NB4 (cell line): ENCODE measurements at regions not wholly inside any gene's neighbourhood (a gene's known extent, or its start where the extent isn't known, plus 50 kb on each side); places are given as distances from the start of the nearest gene placed in this dataset.

Source experiments
- DNase-seq: peaks from one replicate; pipeline ENCODE4 v3.0.0; 2010; ENCODE audit warnings: low read depth
- H3K4me3 ChIP-seq: one replicate; pipeline ENCODE4 v1.5.1; 2011; ENCODE audit warnings: mild to moderate bottlenecking, low read depth, low read length, moderate library complexity
- MYC ChIP-seq: IDR thresholded peaks from 2 replicates; pipeline ENCODE4 v1.6.1; 2011; ENCODE audit warnings: low read depth, low read length
- POLR2A ChIP-seq: IDR thresholded peaks from 2 replicates; pipeline ENCODE4 v1.6.1; 2011; ENCODE audit warnings: mild to moderate bottlenecking; ENCODE audit not compliant: insufficient read length; ENCODE audit errors: extremely low read depth
- TF ChIP-seq, protein P1 (sequence below): IDR thresholded peaks from one replicate; pipeline ENCODE4 v1.5.1; 2012; ENCODE audit warnings: low read depth, low read length
- TF ChIP-seq, protein P2 (sequence below): IDR thresholded peaks from 2 replicates; pipeline ENCODE4 v1.6.1; 2011; ENCODE audit warnings: low read depth, low read length

DNA sequence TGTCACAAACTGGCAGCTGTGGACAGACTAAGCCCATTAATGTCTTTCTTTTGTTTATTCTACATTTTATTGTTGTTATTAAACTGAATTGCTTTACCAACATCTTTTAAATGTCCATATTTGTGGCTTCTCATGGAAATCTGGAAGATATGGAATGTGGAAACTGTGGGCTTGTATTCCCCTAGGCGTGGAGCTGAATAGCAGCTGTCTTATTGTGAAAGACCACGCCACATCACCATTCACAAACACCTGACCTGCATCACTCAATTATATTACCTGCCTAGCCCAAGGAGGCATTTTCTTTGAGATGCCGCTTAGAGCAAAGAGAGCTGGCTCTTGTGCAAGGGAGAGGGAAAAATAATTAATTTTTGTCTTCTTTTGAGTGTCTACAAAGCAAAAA lies 96.9 kb upstream of the GPRIN3 start:
- H3K4me3 ChIP-seq, result no peak overlapping the region
- no peak for DNase-seq
- TF ChIP-seq MYC (no peak), POLR2A (no peak)
- TF ChIP-seq, protein P1, sequence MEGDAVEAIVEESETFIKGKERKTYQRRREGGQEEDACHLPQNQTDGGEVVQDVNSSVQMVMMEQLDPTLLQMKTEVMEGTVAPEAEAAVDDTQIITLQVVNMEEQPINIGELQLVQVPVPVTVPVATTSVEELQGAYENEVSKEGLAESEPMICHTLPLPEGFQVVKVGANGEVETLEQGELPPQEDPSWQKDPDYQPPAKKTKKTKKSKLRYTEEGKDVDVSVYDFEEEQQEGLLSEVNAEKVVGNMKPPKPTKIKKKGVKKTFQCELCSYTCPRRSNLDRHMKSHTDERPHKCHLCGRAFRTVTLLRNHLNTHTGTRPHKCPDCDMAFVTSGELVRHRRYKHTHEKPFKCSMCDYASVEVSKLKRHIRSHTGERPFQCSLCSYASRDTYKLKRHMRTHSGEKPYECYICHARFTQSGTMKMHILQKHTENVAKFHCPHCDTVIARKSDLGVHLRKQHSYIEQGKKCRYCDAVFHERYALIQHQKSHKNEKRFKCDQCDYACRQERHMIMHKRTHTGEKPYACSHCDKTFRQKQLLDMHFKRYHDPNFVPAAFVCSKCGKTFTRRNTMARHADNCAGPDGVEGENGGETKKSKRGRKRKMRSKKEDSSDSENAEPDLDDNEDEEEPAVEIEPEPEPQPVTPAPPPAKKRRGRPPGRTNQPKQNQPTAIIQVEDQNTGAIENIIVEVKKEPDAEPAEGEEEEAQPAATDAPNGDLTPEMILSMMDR, result no peak
- TF ChIP-seq, protein P2, sequence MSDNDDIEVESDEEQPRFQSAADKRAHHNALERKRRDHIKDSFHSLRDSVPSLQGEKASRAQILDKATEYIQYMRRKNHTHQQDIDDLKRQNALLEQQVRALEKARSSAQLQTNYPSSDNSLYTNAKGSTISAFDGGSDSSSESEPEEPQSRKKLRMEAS, result no peak

DNA sequence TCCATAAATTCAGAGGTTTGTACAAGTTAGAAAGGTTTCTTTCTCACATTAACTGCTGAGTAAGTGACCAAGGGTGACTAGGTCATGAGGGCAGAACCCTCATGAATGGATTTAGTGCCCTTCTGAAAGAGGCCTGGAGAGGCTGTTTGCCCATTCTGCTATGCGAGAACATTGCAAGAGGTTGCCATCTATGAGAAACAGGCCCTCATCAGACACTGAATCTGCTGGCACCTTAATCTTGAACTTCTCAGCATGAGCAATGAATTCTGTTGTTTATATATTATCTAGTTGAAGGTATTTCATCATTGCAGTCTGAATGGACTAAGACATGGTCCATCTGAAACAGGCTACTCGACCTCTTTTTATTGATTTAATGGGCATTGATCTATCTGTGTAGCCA lies 96.2 kb upstream of the GPRIN3 start:
- TF ChIP-seq, protein P1, result no peak
- TF ChIP-seq, protein P2, result no peak
- TF ChIP-seq MYC (no peak), POLR2A (no peak)
- no peak overlapping the region for H3K4me3 ChIP-seq
- DNase-seq, result no peak

DNA sequence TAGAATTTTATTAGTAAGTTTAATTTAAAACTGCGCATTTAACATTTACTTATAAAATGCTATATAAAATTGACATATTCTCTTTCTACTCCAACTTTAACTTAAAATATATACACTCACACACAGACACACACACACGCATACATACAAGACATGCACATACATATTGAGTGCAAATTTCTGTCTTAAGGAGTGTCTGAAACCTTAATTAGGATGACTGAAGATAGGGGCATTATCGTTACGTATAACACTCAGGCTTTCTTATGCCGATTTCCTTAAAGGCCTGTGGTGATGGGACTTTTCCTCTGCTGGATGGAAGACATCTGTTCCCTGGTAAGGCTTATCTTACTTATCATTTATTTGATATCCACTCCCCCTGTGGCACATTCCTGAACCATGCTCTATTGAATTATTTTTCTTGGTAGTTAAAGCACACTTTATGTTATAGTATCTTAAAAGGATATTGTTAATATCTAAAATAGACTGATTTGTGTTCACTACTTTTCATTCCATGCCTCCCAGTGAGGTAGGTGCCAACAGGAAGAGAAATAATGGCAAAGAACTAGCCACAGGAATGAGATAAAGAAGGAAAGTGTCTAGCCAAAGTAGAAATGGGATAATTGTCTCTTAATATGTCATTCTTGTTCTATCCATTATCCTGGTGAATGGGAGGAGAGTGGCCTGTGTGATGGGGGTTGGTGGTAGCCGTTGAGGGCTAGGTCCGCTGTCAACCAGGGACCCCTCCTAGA lies 92.9 kb upstream of the GPRIN3 start:
- TF ChIP-seq MYC (no peak), POLR2A (no peak)
- TF ChIP-seq, protein P2, result no peak
- TF ChIP-seq, protein P1, result no peak
- no peak for DNase-seq
- no peak overlapping the region for H3K4me3 ChIP-seq

DNA sequence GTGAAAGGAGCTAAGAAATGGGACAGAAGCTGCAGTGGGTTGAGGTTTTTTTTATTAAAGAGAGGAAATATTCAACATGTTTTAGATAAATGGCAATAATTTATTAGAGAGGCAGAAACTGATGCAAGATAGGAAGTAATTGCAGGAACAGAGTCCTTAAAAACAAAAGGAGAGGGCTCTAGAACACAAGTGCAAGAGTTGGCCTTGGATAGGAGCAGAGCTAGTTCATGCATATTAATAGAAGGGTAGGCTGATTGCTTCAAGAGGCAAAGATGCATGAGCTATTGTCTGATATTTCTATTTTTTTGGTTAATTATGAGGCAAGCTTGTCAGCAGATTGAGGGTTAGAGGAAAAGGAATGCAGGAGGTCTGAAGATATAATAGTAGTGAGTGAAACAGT lies 91.0 kb upstream of the GPRIN3 start:
- H3K4me3 ChIP-seq, result no peak overlapping the region
- DNase-seq, result no peak
- TF ChIP-seq POLR2A (no peak), MYC (no peak)
- TF ChIP-seq, protein P2, result no peak
- TF ChIP-seq, protein P1, result no peak

DNA sequence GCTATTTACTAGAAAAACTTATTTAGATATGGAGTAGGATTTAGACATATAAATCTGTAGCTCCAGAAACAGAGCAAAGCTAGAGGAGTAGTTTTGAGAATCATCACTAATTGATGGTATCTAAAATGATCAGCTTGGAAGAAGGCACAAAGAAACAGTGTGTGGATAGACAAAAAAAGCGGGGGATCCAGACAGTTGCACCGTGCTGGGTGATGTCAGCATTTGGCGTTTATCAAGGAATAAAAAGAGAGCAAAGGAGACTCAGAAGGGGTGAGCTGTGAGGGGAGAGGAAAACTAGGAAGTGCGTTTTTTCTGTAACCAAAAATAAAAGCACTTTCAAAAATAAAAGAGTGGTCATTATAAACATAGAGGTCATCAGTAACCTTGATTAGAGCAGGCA lies 90.5 kb upstream of the GPRIN3 start:
- TF ChIP-seq MYC (no peak), POLR2A (no peak)
- TF ChIP-seq, protein P1, result no peak
- TF ChIP-seq, protein P2, result no peak
- H3K4me3 ChIP-seq, result no peak overlapping the region
- DNase-seq, result no peak
